Brain pericyte (primary cell): ENCODE measurements at regions not wholly inside any gene's neighbourhood (a gene's known extent, or its start where the extent isn't known, plus 50 kb on each side); places are given as distances from the start of the nearest gene placed in this dataset.
"Not testable (repeated sequence)": the region's sequence is repeated elsewhere in the genome, so short reads cannot be mapped to it uniquely, and the experiment has no call there.

ENCODE experiments used
- DNase-seq: peaks from one replicate; pipeline ENCODE4 v3.0.0-alpha.2; 2012; ENCODE audit warnings: low read depth, low spot score

DNA sequence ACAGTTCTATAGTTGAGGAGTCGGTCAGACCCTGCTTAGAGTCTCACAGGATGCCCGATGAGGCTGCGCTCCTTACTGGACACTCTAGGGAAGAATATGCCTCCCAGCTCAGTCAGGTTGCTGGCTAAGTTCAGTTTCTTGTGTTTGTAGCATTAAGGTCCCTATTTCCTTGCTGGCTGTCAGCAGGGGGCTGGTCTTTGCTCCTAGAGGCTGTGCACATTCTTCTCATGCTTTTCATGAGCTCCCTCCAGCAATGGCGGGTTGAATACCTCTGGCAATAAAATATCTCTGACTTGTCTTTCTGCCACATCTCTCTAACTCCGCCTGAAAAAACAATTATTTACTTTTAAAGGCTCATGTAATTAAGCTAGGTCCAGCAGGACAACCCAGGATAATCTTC lies 79.4 kb upstream of the DNAJC10 start:
- no peak for DNase-seq

DNA sequence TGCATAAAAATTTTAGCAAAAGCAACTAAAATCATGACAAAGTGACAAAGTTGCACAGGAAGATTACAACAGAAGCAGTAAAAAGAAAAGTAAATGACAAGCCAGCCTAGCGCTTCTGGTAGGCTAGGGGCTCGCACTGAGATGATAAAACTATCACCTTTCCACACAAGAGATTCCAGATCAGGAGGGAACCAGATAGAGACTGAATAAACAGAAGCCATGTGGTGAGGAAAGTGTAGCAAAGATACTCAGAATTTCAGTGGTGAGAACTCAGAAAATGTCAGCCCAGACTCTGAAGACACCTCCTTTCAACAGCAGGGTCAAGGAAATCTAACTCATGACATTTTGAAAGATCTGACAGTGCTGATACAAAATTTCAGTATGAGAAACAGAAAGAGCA lies 77.4 kb upstream of the DNAJC10 start:
- no peak for DNase-seq

DNA sequence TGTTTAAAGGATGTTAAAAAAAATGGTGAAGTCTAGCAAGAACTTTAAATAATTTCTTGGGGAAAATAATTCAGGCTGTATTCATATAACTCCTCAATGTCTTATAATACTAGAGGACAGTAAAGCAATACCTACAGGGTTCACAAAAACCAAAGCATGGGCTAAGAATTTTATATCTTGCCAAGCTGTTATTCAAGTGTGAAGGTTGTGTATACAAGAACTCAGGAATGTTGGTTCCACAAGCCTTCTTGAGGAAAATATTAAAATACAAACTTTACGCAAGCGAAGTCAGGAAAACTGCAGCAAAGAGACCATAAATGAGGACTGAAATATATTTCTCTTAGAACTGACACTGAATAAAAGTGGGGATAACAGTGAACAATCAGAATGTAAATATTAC lies 76.1 kb upstream of the DNAJC10 start:
- DNase-seq = no peak

DNA sequence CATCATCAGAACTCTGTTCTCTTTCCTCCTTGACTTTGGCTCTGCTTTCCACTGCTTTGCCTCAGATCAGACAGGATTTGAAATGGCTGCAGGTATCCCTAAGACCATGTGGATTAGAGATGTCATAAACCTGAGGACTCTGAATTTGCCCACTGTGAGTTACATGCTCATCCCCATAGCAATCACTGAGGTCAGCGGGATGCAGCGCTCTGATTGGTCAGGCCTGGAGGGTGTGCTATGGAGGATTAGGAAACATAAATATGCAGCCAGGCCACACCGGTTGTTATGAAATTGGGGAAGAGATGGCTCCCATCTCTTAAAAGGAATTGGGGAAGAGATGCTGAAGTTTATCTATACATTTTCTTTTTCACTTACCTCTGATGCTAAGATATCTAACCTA lies 73.7 kb upstream of the DNAJC10 start:
- no peak for DNase-seq

DNA sequence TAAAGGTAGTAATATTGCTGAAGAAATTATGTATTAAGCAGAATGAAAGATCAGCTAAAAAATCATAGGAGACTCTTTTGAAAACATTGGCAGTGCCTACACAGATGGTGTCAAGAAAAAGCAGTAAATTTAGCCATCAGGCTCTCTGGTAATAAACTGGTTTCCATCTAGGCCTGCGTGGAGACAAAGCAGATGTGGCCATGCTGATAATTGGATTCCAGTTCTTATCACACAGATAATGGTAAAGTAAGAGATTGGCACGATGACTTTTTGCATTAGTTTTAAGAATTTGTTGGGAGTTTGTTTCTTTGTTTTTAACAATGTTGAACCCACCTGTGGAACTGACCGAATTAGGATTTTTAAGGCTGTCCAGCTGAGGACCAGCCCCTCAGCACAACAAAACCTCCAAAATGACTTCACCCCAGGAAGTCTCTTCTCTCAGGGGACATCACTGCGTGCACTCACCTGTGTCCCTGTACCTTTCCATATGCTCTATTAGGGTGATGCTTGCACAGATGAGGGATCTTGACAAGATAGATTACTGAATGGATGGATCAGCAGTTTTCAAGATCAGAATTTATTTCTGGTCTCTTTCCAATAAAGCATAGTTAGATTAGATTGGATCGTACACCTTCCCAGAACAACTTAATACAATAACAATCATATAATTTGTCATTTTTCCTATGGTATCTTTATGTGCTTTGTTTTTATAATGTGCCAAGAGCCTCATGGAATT lies 69.1 kb upstream of the DNAJC10 start:
- DNase-seq = no peak

DNA sequence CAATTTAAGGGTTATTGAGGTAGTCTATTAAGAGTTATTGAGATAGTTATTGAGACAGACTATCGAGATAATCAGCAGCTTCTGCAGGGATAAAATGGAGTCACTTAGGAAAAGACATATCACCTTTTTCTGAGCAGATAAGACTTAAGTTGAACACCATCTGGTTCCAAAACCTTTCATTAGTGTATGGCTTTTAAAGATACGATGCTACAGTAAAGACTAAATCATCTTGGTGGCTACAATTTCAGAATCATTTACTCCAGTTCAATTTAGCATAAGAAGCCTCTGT lies 68.6 kb upstream of the DNAJC10 start:
- no peak for DNase-seq

DNA sequence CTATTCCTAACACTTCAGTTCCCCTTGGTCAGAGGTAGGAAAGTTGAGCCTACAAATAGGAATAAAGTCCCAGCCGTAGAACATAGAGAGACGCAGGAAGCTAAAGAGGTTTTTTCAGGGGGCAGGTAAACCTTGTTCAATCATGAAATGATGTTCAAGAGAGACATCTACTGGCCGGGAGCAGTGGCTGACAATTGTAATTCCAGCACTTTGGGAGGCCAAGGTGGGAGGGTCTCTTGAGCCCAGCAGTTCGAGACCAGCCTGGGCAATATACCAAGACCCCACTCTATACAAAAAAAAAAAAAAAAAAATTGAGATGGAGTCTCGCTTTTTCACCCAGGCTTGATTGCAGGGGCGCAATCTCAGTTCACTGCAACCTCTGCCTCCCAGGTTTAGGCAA lies 66.7 kb upstream of the DNAJC10 start:
- DNase-seq = no peak

DNA sequence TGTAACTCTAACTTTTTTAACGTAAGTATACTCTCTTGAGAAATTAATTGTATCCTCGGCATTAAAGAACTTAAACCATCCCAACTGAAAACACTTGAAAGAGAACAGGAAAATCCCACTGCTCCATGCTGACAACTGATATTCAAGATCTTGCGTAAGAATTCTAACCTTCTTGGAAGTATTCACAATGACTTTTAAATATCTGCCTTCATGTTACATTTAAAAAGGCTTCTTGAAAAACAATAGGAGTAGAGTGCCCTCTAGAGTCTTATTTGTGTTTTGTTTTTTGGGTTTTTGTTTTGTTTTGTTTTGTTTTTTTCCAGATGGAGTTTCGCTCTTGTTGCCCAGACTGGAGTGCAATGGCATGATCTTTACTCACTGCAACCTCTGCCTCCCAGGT lies 65.4 kb upstream of the DNAJC10 start:
- DNase-seq = peak; percentile 33

DNA sequence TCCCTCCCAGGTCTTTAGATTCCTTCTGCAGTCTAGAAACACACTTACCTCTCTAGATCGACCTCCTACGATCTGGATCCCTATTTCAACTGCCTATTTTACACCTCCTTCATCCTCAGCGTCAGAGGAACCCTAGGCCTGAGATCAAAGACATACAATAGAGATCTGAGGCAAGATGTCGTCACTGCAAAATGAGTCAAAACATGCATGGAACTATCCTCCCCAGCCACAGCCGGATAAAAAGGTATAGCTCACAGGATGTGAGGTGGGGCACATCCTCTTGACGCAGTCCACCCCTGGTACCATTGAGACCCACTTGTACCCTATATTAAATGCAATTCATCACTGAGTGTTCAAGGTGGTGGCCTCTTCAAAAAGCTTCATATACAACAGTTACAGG lies 63.7 kb upstream of the DNAJC10 start:
- DNase-seq = no peak

DNA sequence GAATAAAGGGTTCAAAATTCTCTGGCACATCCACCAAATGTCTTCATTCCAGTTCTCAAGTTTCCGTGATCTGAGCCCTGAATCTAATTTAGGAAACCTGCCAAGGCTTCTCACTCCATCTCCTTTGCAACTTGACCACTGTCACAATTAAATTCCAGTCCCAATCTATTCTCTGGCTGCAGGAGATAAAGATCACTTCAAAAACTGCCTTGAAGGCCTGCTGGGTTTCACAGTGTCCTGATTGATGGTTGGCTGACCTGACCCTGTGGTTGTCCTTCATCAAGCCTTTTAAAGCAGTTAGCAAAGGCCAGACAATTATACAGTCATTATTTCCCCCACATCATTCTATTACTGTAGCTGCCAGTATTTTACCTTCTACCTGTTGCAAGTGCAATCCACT lies 60.3 kb upstream of the DNAJC10 start:
- DNase-seq = no peak

DNA sequence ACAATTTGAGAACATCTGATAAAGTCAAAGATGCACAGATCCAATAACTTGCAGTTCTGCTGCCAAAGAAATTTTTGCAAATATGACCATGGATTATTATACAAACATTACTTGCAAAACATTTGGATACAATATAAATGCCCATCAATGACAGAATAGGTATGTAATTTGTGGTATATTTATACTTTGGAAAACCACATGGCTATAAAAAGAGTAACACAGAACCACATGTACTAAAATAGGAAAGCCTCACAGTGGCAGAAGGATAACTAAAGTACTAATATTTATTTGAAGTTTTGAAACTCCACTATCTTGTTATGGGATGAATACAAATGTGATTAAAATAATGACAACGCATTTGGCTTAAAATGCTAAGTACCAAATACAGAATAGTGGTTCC lies 51.8 kb upstream of the DNAJC10 start:
- DNase-seq = no peak

DNA sequence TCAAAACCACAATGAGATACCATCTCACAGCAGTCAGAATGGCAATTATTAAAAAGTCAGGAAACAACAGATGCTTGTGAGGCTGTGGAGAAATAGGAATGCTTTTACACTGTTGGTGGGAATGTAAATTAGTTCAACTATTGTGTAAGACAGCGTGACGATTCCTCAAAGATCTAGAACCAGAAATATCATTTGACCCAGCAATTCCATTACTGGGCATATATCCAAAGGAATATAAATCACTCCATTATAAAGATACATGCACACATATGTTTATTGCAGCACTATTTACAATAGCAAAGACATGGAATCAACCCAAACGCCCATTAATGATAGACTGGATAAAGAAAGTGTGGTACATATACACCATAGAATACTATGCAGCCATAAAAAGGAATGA lies 50.6 kb upstream of the DNAJC10 start:
- not testable (repeated sequence) for DNase-seq
